ENCODE measurements at regions not wholly inside any gene's neighbourhood (a gene's known extent, or its start where the extent isn't known, plus 50 kb on each side); places are given as distances from the start of the nearest gene placed in this dataset.
"Not testable (repeated sequence)": the region's sequence is repeated elsewhere in the genome, so short reads cannot be mapped to it uniquely, and the experiment has no call there.

DNA sequence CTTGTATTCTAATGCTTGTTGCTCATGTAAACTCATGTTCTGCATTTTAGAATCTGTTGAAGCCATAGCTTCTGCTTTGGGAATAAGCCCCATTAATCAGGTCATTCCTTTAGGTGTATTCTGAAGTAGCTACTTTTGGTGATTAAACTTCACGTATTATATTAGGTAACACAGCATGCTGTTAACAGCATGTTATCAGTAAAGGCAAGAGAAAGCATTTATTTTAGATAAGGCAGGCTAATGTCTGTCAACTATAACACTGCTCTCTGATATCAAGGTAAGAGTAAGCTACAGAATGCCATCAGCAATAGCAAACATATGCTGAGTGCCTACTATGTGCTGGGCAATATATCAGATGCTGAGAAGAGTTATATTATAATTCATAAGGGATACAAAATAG lies 726.4 kb downstream of the TTLL7 start:
- not testable (repeated sequence) for H4K8ac ChIP-seq (ENCODE audit: low read depth, low read length); H4K12ac ChIP-seq (ENCODE audit: low read depth, low read length); H2AFZ ChIP-seq (ENCODE audit: insufficient read depth, low read length, poor library complexity); H2BK12ac ChIP-seq (ENCODE audit: low read length); H3K4ac ChIP-seq (ENCODE audit: low read depth, low read length); H3K79me1 ChIP-seq (ENCODE audit: low read length); H2BK120ac ChIP-seq (ENCODE audit: insufficient read depth, low read length, poor library complexity); H2AK5ac ChIP-seq (ENCODE audit: low read length); H3K4me1 ChIP-seq (ENCODE audit: control insufficient read depth in 1 of 2, insufficient read depth in 2 of 2, low read length in 2 of 2); H3K9ac ChIP-seq (ENCODE audit: low read length); H3K23ac ChIP-seq (ENCODE audit: low read length); H3K4me3 ChIP-seq (ENCODE audit: low read depth, low read length); H3K36me3 ChIP-seq (ENCODE audit: control insufficient read depth in 1 of 2, insufficient read depth in 2 of 2, low read length in 2 of 2); H3K27ac ChIP-seq (ENCODE audit: low read depth, low read length); H3K27me3 ChIP-seq (ENCODE audit: insufficient read depth, low read length); H3K9me3 ChIP-seq (ENCODE audit: insufficient read depth, low read depth, low read length); H3K14ac ChIP-seq (ENCODE audit: low read length); H3K4me2 ChIP-seq (ENCODE audit: low read length); H3K18ac ChIP-seq (ENCODE audit: low read length); DNase-seq; H2BK5ac ChIP-seq (ENCODE audit: low read depth, low read length, poor library complexity); H3K79me2 ChIP-seq (ENCODE audit: control insufficient read depth, insufficient read depth, low read length, poor library complexity); H4K91ac ChIP-seq (ENCODE audit: low read depth, low read length)
- WGBS (ENCODE audit: extremely low coverage, insufficient coverage, insufficient read length), result no CpG with 5 or more reads among the region's 1 CpG

DNA sequence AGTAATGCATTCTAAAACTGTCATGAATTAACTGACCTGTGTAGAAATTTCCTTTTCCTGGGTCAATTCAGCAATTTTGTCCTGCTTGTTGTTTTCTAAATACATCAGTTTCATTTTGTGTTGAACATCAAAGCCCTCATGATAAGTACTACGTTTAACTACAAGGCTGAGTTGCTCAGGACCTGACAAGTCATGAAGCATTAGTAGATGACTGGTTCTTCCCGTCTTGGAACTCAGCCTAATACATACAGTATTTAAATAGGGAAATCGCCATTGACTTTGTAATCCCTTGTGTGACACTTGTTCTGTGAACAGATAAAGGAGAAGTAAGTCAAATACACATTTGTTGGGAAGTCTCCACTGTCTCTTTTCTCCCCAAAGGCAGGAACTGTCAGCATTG lies 727.1 kb downstream of the TTLL7 start:
- not testable (repeated sequence) for H2BK5ac ChIP-seq (ENCODE audit: low read depth, low read length, poor library complexity)

DNA sequence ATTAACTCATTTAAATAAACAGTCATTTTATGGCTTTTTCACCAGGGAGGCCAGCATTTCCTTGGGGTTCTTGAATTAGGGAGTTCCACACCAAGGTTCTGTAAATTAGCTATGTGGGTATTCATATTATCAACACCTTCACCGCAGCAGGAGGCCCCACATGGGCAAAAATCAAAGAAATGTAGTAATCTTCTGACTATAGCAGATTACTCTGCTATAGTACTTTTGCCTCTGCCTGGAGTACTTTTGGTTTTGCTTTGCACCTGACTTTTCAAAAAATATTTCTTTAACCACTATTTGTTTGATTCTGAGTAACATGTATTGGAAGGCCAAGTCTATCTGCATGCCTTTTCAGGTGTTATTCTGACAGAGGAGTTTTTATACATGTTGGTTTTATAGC lies 728.1 kb downstream of the TTLL7 start:
- no CpG with 5 or more reads among the region's 1 CpG for WGBS (ENCODE audit: extremely low coverage, insufficient coverage, insufficient read length)
- H3K27me3 ChIP-seq (ENCODE audit: insufficient read depth, low read length); H3K4me1 ChIP-seq (ENCODE audit: control insufficient read depth in 1 of 2, insufficient read depth in 2 of 2, low read length in 2 of 2): not testable (repeated sequence)

More for the DNA sequence above, 727.1 kb downstream of the TTLL7 start:
- H3K4ac ChIP-seq (ENCODE audit: low read depth, low read length); H3K79me2 ChIP-seq (ENCODE audit: control insufficient read depth, insufficient read depth, low read length, poor library complexity); H3K9me3 ChIP-seq (ENCODE audit: insufficient read depth, low read depth, low read length); H2AK5ac ChIP-seq (ENCODE audit: low read length); H4K91ac ChIP-seq (ENCODE audit: low read depth, low read length); DNase-seq; H3K23ac ChIP-seq (ENCODE audit: low read length); H2BK120ac ChIP-seq (ENCODE audit: insufficient read depth, low read length, poor library complexity); H4K12ac ChIP-seq (ENCODE audit: low read depth, low read length); H3K4me2 ChIP-seq (ENCODE audit: low read length); H3K27me3 ChIP-seq (ENCODE audit: insufficient read depth, low read length); H3K4me3 ChIP-seq (ENCODE audit: low read depth, low read length); H3K79me1 ChIP-seq (ENCODE audit: low read length); H3K14ac ChIP-seq (ENCODE audit: low read length); H3K9ac ChIP-seq (ENCODE audit: low read length); H3K4me1 ChIP-seq (ENCODE audit: control insufficient read depth in 1 of 2, insufficient read depth in 2 of 2, low read length in 2 of 2); H3K36me3 ChIP-seq (ENCODE audit: control insufficient read depth in 1 of 2, insufficient read depth in 2 of 2, low read length in 2 of 2); H2BK12ac ChIP-seq (ENCODE audit: low read length); H3K18ac ChIP-seq (ENCODE audit: low read length); H4K8ac ChIP-seq (ENCODE audit: low read depth, low read length); H2AFZ ChIP-seq (ENCODE audit: insufficient read depth, low read length, poor library complexity); H3K27ac ChIP-seq (ENCODE audit: low read depth, low read length): not testable (repeated sequence)
- WGBS (ENCODE audit: extremely low coverage, insufficient coverage, insufficient read length), result no CpG with 5 or more reads among the region's 3 CpGs

DNA sequence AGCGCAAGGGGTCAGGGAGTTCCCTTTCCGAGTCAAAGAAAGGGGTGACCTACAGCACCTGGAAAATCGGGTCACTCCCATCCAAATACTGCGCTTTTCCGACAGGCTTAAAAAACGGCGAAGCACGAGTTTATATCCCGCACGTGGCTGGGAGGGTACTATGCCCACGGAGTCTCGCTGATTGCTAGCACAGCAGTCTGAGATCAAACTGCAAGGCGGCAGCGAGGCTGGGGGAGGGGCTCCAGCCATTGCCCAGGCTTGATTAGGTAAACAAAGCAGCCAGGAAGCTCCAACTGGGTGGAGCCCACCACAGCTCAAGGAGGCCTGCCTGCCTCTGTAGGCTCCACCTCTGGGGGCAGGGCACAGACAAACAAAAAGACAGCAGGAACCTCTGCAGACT lies 735.1 kb downstream of the TTLL7 start:
- not testable (repeated sequence) for H2BK5ac ChIP-seq (ENCODE audit: low read depth, low read length, poor library complexity); DNase-seq; H3K18ac ChIP-seq (ENCODE audit: low read length); H3K4me3 ChIP-seq (ENCODE audit: low read depth, low read length); H3K23ac ChIP-seq (ENCODE audit: low read length); H3K4me1 ChIP-seq (ENCODE audit: control insufficient read depth in 1 of 2, insufficient read depth in 2 of 2, low read length in 2 of 2); H3K27me3 ChIP-seq (ENCODE audit: insufficient read depth, low read length); H2AFZ ChIP-seq (ENCODE audit: insufficient read depth, low read length, poor library complexity); H3K9ac ChIP-seq (ENCODE audit: low read length); H3K14ac ChIP-seq (ENCODE audit: low read length); H2AK5ac ChIP-seq (ENCODE audit: low read length); H3K79me2 ChIP-seq (ENCODE audit: control insufficient read depth, insufficient read depth, low read length, poor library complexity); H3K36me3 ChIP-seq (ENCODE audit: control insufficient read depth in 1 of 2, insufficient read depth in 2 of 2, low read length in 2 of 2); H4K12ac ChIP-seq (ENCODE audit: low read depth, low read length); H2BK120ac ChIP-seq (ENCODE audit: insufficient read depth, low read length, poor library complexity); H4K8ac ChIP-seq (ENCODE audit: low read depth, low read length); H4K91ac ChIP-seq (ENCODE audit: low read depth, low read length); H3K4ac ChIP-seq (ENCODE audit: low read depth, low read length); H3K79me1 ChIP-seq (ENCODE audit: low read length); H2BK12ac ChIP-seq (ENCODE audit: low read length); H3K4me2 ChIP-seq (ENCODE audit: low read length); H3K9me3 ChIP-seq (ENCODE audit: insufficient read depth, low read depth, low read length); H3K27ac ChIP-seq (ENCODE audit: low read depth, low read length)
- WGBS (ENCODE audit: extremely low coverage, insufficient coverage, insufficient read length), result no CpG with 5 or more reads among the region's 14 CpGs

More for the DNA sequence above, 728.1 kb downstream of the TTLL7 start:
- H3K4me3 ChIP-seq (ENCODE audit: low read depth, low read length); H4K91ac ChIP-seq (ENCODE audit: low read depth, low read length); H3K4ac ChIP-seq (ENCODE audit: low read depth, low read length); H3K79me1 ChIP-seq (ENCODE audit: low read length); H4K12ac ChIP-seq (ENCODE audit: low read depth, low read length); H3K9ac ChIP-seq (ENCODE audit: low read length); H3K4me2 ChIP-seq (ENCODE audit: low read length); H2BK120ac ChIP-seq (ENCODE audit: insufficient read depth, low read length, poor library complexity); H2AFZ ChIP-seq (ENCODE audit: insufficient read depth, low read length, poor library complexity); H4K8ac ChIP-seq (ENCODE audit: low read depth, low read length); H3K9me3 ChIP-seq (ENCODE audit: insufficient read depth, low read depth, low read length); H3K14ac ChIP-seq (ENCODE audit: low read length); H3K23ac ChIP-seq (ENCODE audit: low read length); H2AK5ac ChIP-seq (ENCODE audit: low read length); DNase-seq; H3K79me2 ChIP-seq (ENCODE audit: control insufficient read depth, insufficient read depth, low read length, poor library complexity); H2BK5ac ChIP-seq (ENCODE audit: low read depth, low read length, poor library complexity); H3K27ac ChIP-seq (ENCODE audit: low read depth, low read length); H3K18ac ChIP-seq (ENCODE audit: low read length); H2BK12ac ChIP-seq (ENCODE audit: low read length); H3K36me3 ChIP-seq (ENCODE audit: control insufficient read depth in 1 of 2, insufficient read depth in 2 of 2, low read length in 2 of 2): not testable (repeated sequence)
